SK-N-SH (cell line): ENCODE measurements at regions not wholly inside any gene's neighbourhood (a gene's known extent, or its start where the extent isn't known, plus 50 kb on each side); places are given as distances from the start of the nearest gene placed in this dataset.

Experiments
- ELF1 ChIP-seq: IDR thresholded peaks from 2 replicates; pipeline ENCODE4 v1.4.0; 2012
- EP300 ChIP-seq, 2 experiments: IDR thresholded peaks; 2 replicates each; pipeline versions ENCODE4 v1.4.0 to v1.6.1; 2012; ENCODE audit warnings: borderline replicate concordance in 1 of 2, low read depth in 1 of 2, low read length in 1 of 2
- RCOR1 ChIP-seq: fragments of 150-350 bp; IDR thresholded peaks from 2 replicates; pipeline ENCODE4 v1.6.1; 2017; ENCODE audit warnings: antibody characterized with exemption, low read length
- TF ChIP-seq, protein P1 (sequence below): fragments of 200-600 bp; sonication (generic); IDR thresholded peaks from 2 replicates; pipeline ENCODE4 v1.6.1; 2017; ENCODE audit warnings: antibody characterized with exemption, mild to moderate bottlenecking, moderate library complexity

DNA sequence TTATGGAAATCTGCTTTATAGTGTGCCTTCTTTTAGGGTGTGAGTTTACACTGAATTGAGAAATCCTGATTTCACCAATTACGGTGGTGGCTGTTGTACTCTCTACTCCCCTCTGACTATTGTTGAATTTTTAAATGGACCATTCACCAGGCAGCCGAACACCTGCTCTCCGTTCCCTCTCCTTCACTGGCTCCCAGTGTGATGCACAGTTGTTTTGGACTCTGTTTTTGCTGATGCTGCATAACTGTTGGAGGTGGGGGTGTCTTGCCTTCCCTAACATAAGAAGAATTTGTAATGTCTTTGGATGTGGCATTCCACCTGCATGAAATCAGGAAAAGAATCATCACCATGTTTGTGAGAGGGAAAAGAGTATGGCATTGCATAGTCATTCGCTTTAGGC, 341.2 kb downstream of the SNAPC1 start:
- TF ChIP-seq ELF1 (no peak), EP300 (IDR thresholded peaks at IDR 0.05; ENCODE audit: borderline replicate concordance in 1 of 2, low read depth in 1 of 2, low read length in 1 of 2) (no peak), RCOR1 (no peak)
- TF ChIP-seq, protein P1, sequence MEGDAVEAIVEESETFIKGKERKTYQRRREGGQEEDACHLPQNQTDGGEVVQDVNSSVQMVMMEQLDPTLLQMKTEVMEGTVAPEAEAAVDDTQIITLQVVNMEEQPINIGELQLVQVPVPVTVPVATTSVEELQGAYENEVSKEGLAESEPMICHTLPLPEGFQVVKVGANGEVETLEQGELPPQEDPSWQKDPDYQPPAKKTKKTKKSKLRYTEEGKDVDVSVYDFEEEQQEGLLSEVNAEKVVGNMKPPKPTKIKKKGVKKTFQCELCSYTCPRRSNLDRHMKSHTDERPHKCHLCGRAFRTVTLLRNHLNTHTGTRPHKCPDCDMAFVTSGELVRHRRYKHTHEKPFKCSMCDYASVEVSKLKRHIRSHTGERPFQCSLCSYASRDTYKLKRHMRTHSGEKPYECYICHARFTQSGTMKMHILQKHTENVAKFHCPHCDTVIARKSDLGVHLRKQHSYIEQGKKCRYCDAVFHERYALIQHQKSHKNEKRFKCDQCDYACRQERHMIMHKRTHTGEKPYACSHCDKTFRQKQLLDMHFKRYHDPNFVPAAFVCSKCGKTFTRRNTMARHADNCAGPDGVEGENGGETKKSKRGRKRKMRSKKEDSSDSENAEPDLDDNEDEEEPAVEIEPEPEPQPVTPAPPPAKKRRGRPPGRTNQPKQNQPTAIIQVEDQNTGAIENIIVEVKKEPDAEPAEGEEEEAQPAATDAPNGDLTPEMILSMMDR, result no peak
